Muscle of leg (tissue), 3 donors: ENCODE measurements at regions not wholly inside any gene's neighbourhood (a gene's known extent, or its start where the extent isn't known, plus 50 kb on each side); places are given as distances from the start of the nearest gene placed in this dataset.

Source experiments
- DNase-seq: peaks from one replicate; pipeline ENCODE4 v3.0.0; 2013
- H3K27ac ChIP-seq: one replicate; pipeline ENCODE4 v1.5.1; 2013; ENCODE audit warnings: mild to moderate bottlenecking, low read length, control low read depth
- H3K27me3 ChIP-seq: one replicate; pipeline ENCODE4 v1.6.1; 2013; ENCODE audit warnings: low read length; ENCODE audit not compliant: control insufficient read depth, insufficient read depth
- H3K36me3 ChIP-seq: one replicate; pipeline ENCODE4 v1.6.1; 2013; ENCODE audit warnings: low read length; ENCODE audit not compliant: control insufficient read depth, insufficient read depth
- H3K4me1 ChIP-seq: one replicate; pipeline ENCODE4 v1.6.1; 2013; ENCODE audit warnings: low read length; ENCODE audit not compliant: control insufficient read depth, insufficient read depth
- H3K4me3 ChIP-seq: one replicate; pipeline ENCODE4 v1.5.1; 2013; ENCODE audit warnings: low read length, control low read depth
- H3K9me3 ChIP-seq: replicated peaks from 2 replicates; pipeline ENCODE4 v1.6.1; 2013; ENCODE audit warnings: low read depth, low read length; ENCODE audit not compliant: control insufficient read depth
- WGBS: methylation state at CpG from one replicate; pipeline ENCODE4 v1.1.5; 2013; ENCODE audit warnings: missing lambda C conversion rate; ENCODE audit not compliant: insufficient coverage; 5-methylcytosine and 5-hydroxymethylcytosine counted together

DNA sequence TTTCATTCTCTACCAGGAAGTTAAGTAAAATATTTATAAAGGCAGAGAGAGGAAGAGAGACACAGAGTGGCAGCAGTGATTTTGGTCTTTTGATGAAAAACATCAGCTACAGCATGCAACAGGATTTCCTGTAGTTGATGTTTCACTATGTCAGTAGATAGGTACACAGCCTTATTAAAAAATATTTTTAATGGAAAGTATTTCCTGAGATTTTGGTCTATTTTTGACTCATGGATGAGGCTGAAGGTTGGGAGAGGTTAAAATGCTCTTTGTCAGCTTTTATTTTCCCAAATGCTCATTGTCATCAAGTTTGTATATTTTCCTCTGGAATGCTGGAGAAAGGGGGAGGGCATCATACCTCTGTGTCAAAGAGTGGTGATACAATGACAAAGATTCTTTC, 1112.5 kb downstream of the CBLN2 start:
- DNase-seq = no peak
- H3K9me3 ChIP-seq = no peaks in the 10 kb centered on the region
- H3K27ac ChIP-seq = no peak overlapping the region
- no peak overlapping the region for H3K4me3 ChIP-seq
- H3K36me3 ChIP-seq = no peaks in the 10 kb centered on the region
- H3K27me3 ChIP-seq = no peaks in the 10 kb centered on the region
- no peaks in the 10 kb centered on the region for H3K4me1 ChIP-seq

GRCh38 chr18:71431171-71431570, 1113.0 kb downstream of the CBLN2 start:
- no peaks in the 10 kb centered on the region for H3K27me3 ChIP-seq
- H3K36me3 ChIP-seq = no peaks in the 10 kb centered on the region
- WGBS = 81% methylated on average over 3 of the region's 5 CpGs
- no peaks in the 10 kb centered on the region for H3K4me1 ChIP-seq
- DNase-seq = no peak
- no peaks in the 10 kb centered on the region for H3K9me3 ChIP-seq
- no peak overlapping the region for H3K27ac ChIP-seq
- no peak overlapping the region for H3K4me3 ChIP-seq

DNA sequence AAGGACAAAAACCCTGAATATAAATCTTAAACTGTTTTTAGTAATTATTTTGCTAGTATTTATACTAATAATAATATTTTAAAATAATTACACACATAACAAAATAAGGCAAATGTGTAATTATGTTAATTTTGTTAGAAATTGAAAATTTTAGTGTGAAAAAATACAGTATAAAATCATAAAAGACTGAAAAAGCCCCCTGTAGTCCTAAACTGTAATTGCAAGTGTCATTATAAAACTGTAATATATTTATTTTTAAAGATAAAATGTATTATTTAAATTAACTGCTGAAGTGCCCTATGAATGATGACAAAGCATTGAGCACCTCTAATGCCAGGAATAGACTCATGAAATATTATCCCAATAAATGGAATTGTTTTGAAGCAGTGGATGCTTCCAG, 1117.7 kb downstream of the CBLN2 start:
- Histone ChIP-seq H3K9me3 (no peaks in the 10 kb centered on the region), H3K4me1 (no peaks in the 10 kb centered on the region), H3K4me3 (no peak overlapping the region), H3K27me3 (no peaks in the 10 kb centered on the region), H3K27ac (no peak overlapping the region), H3K36me3 (no peaks in the 10 kb centered on the region)
- no peak for DNase-seq

DNA sequence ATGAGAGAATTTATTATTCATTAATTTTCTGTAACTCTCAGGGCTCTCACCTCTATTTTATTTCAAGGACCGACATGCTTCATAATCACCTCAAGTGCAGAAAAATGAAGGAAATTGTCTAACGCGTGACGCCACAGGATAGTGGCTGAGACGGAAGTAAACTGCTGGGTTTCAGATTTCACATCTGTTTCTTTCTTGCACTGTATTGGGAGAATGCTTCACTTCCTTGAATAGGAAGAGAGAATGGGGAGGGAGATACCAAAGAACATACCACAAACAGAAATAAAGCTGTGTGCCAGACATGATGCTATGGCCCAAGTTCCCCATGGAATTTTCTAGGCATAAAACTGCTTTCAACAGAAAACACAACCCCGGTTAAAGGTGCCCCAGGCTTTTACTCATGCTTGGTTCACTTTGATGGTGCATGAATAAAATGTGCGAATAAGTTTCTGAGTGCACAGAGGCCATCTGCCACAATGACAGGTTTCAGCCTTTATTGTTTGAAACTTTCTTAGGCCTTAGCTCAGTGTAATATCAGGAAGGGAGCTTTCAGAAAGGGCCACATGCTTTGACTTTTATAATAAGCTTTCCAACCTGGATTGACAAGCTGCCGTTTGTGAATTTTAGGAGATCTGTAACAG, 1116.4 kb downstream of the SOCS6 start:
- H3K36me3 ChIP-seq = no peaks in the 10 kb centered on the region
- 65% methylated on average over 2 of the region's 8 CpGs for WGBS
- DNase-seq = peak; percentile 4

DNA sequence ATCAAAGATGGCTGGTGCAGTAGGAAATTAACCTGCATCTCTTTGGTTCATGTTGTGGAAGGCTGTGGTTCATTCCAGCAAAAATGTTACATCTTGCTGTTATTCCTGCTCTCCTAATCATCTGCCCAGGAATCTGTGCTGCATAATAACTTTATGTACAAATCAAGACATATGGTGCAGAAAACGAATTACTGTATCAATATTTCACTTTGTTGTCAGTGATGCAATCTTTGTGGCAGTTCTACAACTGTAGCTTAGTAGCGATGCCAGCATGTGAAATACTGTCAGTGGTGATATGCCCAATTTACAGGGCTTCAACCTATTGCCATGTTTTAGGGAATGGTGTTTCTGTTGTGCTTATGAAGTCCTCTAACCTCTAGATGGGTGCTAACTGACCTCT, 1114.7 kb downstream of the SOCS6 start:
- H3K4me3 ChIP-seq = no peak overlapping the region
- DNase-seq = no peak
- H3K9me3 ChIP-seq = no peaks in the 10 kb centered on the region
- no CpG with 5 or more reads among the region's 2 CpGs for WGBS
- H3K4me1 ChIP-seq = no peaks in the 10 kb centered on the region
- H3K27me3 ChIP-seq = no peaks in the 10 kb centered on the region
- H3K36me3 ChIP-seq = no peaks in the 10 kb centered on the region
- H3K27ac ChIP-seq = no peak overlapping the region

More for the DNA sequence above, 1116.4 kb downstream of the SOCS6 start:
- no peak overlapping the region for H3K27ac ChIP-seq
- no peak overlapping the region for H3K4me3 ChIP-seq
- no peaks in the 10 kb centered on the region for H3K4me1 ChIP-seq
- H3K9me3 ChIP-seq = no peaks in the 10 kb centered on the region
- no peaks in the 10 kb centered on the region for H3K27me3 ChIP-seq

DNA sequence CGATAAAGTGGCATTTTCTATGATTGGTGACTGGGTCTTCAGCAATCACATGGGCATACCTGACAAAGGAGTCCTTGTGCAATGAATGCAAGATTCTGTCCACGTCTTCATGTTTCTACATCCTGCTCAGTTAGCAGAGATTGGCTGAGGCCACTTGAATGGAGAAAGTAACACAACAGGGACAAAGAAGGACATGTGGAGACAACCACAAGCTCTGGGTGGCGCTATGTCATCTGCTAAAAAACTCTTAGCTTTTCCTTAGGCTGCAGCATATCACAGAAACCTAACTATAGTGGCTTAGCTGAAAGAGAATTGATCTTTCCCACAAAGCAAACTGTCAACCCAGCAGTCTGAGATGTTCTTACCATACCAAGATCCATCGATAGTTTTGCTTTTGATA, 1109.7 kb downstream of the SOCS6 start:
- Histone ChIP-seq H3K27me3 (no peaks in the 10 kb centered on the region), H3K36me3 (no peaks in the 10 kb centered on the region), H3K9me3 (no peaks in the 10 kb centered on the region), H3K4me1 (no peaks in the 10 kb centered on the region), H3K4me3 (no peak overlapping the region), H3K27ac (no peak overlapping the region)
- WGBS = 45% methylated on average over 2 of the region's 4 CpGs
- peak; percentile 3 for DNase-seq

DNA sequence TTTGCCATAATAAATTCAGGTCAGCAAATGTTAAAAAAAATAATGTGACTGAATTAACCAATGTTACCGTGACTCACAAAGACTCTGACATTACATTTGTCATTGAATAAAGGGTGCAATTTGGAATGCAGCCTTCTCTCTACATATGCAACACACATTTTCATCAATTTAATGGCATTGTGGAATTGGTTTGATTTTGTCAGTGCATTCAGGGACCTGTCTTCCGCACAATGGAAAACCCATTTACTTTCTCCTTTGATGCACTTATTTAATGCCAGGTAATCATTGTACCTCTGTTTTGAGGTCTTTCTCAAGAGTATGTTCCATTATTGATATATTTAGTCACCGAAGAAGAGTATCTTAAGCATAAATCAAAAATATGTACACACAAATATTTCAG, 1099.3 kb downstream of the SOCS6 start:
- no peak for DNase-seq
- H3K27ac ChIP-seq = no peak overlapping the region
- no peaks in the 10 kb centered on the region for H3K4me1 ChIP-seq
- no peaks in the 10 kb centered on the region for H3K27me3 ChIP-seq
- no peaks in the 10 kb centered on the region for H3K9me3 ChIP-seq
- WGBS = no CpG with 5 or more reads among the region's 3 CpGs
- H3K4me3 ChIP-seq = no peak overlapping the region
- H3K36me3 ChIP-seq = no peaks in the 10 kb centered on the region

- Histone ChIP-seq H3K4me3 (no peak overlapping the region), H3K27me3 (no peaks in the 10 kb centered on the region), H3K9me3 (peaks cover 3% of the 10 kb centered on the region), H3K27ac (no peak overlapping the region), H3K4me1 (no peaks in the 10 kb centered on the region), H3K36me3 (no peaks in the 10 kb centered on the region)
- DNase-seq = no peak
- 44% methylated on average over 3 of the region's 5 CpGs for WGBS
Observed at GRCh38 chr18:71374294-71375000, 1085.6 kb downstream of the SOCS6 start.

- no peak for DNase-seq
- Histone ChIP-seq H3K4me3 (no peak overlapping the region), H3K4me1 (no peaks in the 10 kb centered on the region), H3K27ac (no peak overlapping the region), H3K27me3 (no peaks in the 10 kb centered on the region), H3K36me3 (no peaks in the 10 kb centered on the region), H3K9me3 (peaks cover 8% of the 10 kb centered on the region)
- WGBS = 89% methylated on average over 1 of the region's 2 CpGs
Observed at GRCh38 chr18:71371951-71372605, 1083.2 kb downstream of the SOCS6 start.

DNA sequence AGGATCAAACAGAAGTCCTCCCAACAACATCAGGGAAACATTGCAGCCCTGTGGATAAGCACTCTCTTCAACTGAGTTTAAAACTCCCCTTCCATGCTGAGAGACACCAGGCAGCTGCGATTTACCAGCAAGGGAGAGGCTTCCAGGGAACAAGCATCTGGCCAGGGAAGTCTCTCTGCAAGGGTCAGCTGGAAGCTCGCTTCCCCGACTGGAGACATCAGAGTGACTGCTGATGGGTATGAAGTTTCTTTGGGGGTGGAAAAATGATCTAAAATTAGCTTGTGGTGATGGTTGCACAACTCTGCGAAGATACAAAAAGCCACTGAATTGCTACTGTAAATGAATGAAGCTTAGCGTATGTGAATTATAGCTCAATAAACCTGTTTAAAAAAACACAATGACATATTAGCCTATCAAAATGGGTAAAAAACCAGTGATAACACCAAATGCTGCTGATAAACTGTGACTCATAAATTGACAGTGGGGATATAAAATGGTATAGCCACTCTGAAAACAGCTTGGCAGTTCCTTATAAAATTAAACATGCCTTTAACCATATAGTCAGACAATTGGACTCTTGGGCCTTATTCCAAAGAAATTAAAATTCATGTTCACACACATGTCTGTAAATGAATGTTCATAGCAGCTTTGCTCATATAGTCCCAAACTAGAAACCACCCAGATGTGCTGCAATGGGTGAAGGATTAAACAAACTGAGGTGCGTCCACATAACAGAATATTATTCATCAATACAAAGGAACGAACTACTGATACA, 1082.0 kb downstream of the SOCS6 start:
- no peak for DNase-seq
- Histone ChIP-seq H3K4me1 (no peaks in the 10 kb centered on the region), H3K9me3 (peaks cover 14% of the 10 kb centered on the region), H3K27ac (no peak overlapping the region), H3K4me3 (no peak overlapping the region), H3K27me3 (no peaks in the 10 kb centered on the region), H3K36me3 (no peaks in the 10 kb centered on the region)
- 69% methylated on average over 3 of the region's 7 CpGs for WGBS
